NCI-H345 (cell line): ENCODE measurements at regions not wholly inside any gene's neighbourhood (a gene's known extent, or its start where the extent isn't known, plus 50 kb on each side); places are given as distances from the start of the nearest gene placed in this dataset.
"Not testable (repeated sequence)": the region's sequence is repeated elsewhere in the genome, so short reads cannot be mapped to it uniquely, and the experiment has no call there.

Experiments
- DNase-seq: peaks from one replicate; lab custom pipeline; 2025; lab: John Stamatoyannopoulos, UW

GRCh38 chr6:121548131-121548530 lies 112.7 kb downstream of the GJA1 start:
- no peak for DNase-seq

DNA sequence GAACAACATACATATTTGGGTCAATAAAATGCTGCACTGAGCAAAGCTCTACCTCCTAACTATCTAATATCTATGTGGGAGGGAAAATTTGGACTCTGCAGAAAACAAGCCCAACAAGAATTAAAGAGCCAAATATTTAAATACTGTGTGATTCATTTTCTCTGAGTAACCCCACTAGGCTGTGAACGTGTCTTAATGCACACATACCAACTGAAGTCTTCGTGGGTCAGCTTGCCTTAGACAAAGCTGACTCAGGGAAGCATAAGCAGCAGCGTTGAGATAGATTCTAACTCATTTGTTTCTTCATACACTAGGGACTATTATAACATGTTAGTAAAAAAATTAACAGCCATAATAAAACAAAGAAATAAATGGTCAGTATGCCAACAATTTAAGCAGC lies 114.3 kb downstream of the GJA1 start:
- DNase-seq, result no peak

- DNase-seq, result no peak
These were observed 115.1 kb downstream of the GJA1 start for GRCh38 chr6:121550491-121551010.

DNA sequence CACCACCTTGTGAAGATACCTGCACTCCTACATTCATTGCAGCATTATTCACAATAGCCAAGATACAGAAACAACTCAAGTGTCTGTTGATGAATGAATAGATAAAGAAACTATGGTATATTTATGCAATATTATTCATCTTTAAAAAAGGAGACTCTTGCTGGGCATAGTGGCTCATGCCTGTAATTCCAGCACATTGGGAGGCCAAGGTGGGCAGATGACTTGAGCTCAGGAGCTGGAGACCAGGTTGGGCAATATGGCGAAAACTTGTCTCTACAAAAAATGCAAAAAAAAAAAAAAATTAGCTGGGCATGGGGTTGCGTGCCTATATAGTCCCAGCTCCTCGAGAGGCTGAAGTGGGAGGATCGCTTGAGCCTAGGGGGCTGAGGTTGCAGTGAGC lies 119.8 kb downstream of the GJA1 start:
- no peak for DNase-seq

- DNase-seq, result not testable (repeated sequence)
These were observed 120.7 kb downstream of the GJA1 start for GRCh38 chr6:121556149-121556548.

GRCh38 chr6:121557146-121557940 lies 121.9 kb downstream of the GJA1 start:
- no peak for DNase-seq

GRCh38 chr6:121559611-121560269 lies 124.3 kb downstream of the GJA1 start:
- DNase-seq, result no peak

DNA sequence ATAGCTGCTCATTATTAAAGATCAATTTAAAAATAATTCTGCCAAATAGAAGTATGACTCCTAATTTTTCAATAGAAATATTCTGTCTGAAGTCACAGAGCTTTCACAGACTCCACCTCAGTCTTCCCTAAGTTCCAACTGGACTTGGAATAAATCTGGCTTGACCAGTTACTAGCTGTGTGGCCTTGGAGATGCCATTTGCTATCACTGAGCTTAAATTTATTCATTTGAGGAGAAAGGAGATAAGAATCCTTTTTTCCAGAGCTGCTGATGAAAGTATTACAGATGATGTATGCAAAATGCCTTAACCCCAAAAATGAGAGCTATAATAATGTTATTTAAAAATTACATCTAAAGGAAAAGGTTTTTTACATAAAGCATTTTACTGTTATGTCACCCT lies 125.0 kb downstream of the GJA1 start:
- no peak for DNase-seq

GRCh38 chr6:121563286-121563685 lies 127.8 kb downstream of the GJA1 start:
- DNase-seq, result no peak

DNA sequence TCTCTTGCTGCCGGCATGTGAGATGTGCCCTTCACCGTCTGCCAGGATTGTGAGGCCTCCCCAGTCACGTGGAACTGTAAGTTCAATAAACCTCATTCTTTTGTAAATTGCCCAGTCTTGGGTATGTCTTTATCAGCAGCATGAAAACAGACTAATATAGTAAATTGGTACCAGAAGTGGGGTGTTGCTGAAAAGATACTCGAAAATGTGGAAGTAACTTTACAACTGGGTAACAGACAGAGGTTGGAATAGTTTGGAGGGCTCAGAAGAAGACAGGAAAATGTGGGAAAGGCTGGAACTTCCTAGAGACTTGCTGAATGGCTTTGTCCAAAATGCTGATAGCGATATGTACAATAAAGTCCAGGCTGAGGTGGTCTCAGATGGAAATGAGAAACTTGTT lies 129.1 kb downstream of the GJA1 start:
- DNase-seq, result not testable (repeated sequence)

GRCh38 chr6:121571455-121571854 lies 136.0 kb downstream of the GJA1 start:
- DNase-seq, result no peak

DNA sequence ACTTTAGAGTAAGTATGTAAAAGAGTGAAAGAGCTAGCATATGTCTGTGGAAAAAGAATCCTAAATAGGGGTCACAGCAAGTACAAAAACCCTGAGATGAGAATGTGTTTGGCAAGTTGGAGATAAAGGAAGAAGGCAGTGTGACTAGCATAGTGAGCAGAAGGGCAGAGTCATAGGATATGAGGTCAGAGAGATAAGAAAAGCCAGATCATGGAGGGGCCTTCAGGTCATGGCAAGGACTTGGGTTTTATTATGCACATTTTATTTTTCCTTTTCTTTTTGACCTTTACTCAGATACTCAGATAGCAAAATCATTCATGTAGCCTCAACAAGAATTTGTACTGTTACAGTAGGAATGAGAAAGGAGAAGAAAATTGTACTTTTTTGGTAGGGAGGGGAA lies 138.0 kb downstream of the GJA1 start:
- no peak for DNase-seq

DNA sequence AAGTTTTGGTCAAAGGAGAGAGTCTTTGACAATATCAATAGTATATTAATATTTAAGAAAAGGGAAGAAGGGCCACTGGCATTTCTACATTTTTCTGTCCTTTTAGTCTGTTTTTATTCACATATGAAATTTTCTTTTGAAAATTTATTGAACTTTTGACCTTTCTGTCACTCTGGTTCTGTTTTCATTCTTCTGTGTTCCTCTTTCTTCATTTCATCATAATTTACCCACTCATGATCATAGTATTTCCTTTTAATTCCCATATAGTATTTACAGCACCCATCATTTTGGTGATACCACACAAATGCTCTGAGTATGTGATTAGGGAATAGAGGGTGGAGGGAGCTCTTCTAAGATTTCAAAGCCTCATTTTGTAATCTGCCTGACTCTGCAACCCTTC lies 142.8 kb downstream of the GJA1 start:
- DNase-seq, result no peak

DNA sequence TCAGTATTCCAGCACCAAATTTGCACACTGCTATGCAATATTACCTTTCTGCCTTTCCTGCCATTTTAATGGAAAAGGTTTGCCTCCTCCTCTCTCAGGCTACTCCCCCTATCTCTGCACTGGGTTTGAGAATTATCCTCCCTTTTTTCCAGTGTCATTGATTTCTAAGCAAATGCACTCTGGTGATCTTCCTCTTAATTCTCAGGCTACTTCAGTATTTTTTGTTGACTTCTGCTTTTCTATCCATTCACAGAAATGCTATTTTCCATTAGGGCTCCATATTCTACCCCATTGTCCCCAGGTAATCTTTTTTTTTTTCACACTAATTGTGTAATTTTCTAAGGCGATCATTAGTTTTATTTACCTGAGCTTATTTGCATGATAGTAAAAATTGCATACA lies 144.0 kb downstream of the GJA1 start:
- no peak for DNase-seq

GRCh38 chr6:121581327-121581726 lies 145.9 kb downstream of the GJA1 start:
- no peak for DNase-seq

GRCh38 chr6:121582262-121582661 lies 146.8 kb downstream of the GJA1 start:
- DNase-seq, result no peak

DNA sequence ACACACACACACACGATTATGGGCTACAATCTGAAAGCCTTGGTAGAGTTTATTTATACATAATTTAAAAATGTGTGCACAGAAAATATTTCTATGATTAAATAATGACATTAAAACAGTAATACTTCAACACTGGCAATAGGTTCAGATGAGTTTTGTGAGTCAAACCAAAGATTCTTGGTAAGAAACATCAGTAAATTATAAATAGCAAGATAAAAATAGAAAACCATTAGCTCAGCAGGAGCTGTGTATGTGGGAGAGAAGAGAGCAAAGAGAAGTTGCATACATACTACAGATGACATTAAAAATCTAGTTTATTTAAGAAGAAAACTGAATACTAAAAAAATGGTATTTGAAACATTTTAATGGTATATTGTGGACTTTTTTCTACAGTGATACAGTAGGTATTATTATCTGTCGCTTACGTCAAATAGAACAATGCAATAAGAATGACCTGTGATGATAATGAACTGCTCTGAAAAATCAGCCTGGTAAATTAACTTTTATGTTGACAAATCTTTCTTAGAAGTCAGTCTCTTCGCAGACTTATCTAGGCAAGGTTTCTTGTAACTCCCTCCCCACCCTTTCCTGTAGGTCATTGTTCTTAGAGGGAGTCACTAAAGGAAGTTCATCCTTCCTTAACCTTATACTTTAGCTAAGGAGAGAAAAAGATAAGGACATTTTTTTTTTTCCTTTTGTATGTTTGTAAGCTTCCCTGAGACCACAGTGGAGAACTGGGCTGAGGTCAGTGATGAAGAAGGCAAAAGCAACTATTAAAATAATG lies 149.3 kb downstream of the GJA1 start:
- DNase-seq, result no peak

GRCh38 chr6:121590438-121590837 lies 155.0 kb downstream of the GJA1 start:
- DNase-seq, result no peak

- DNase-seq, result no peak
These were observed 155.5 kb downstream of the GJA1 start for GRCh38 chr6:121590916-121591315.

DNA sequence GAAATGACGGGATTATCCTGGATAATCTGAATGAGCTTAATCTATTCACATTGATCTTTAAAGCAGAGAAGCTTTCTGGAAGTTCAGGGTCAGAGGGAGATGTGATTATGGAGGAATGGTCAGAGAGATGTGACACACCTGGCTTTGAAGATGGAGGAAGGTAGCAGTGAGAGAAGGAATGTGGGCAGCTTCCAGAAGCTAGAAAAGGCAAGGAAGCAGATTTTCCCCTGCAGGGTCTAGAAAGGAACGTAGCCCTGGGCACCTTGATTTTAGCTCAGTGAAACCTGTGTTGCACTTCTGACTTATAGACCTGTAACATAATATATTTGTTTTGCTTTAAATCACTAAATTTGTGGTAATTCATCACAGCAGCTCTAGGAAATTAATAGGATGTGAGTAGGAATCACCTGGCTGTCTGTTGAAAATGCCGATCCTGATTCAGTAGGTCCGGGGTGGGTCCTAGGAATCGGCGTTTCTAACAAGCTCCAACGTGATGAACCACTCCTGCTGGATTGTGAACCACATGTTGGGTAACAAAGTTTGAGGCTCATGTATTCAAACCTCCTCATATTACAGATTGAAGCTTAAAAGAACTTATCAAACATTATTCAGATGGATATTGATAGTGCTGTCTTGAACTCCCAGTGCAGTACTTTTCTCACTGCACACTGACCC lies 157.0 kb downstream of the GJA1 start:
- DNase-seq, result no peak

GRCh38 chr6:121593011-121593641 lies 157.7 kb downstream of the GJA1 start:
- no peak for DNase-seq

- no peak for DNase-seq
These were observed 158.6 kb downstream of the GJA1 start for GRCh38 chr6:121594053-121594452.
